ENCODE measurements at regions not wholly inside any gene's neighbourhood (a gene's known extent, or its start where the extent isn't known, plus 50 kb on each side); places are given as distances from the start of the nearest gene placed in this dataset.

DNA sequence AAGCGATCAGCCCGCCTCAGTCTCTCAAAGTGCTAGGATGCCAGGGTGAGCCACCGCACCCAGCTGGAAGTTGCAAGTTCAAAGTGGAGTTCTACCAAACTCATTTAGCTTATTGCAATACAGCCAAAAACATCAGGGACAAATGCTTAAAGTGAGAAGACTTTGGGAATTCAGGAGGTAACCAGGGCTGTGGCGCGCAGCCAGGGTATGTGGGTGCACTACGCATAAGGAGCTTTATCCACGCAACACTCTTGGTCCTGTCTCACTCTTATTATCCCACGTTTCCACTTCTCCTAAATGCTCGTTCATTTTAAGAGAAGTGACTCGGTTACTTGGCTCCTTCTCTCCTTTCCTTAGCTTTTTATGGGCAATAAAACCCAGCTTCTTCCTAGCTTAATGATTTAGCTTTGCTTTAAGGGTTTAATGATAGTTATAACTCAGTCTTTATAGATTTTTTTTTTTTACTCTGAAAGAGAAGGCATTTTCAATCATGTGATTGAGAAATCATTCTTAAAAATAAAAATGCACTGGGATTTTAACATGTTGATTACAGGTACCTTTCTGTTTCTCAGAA, 199.8 kb downstream of the KCNE4 start:
- TF ChIP-seq, protein P1, sequence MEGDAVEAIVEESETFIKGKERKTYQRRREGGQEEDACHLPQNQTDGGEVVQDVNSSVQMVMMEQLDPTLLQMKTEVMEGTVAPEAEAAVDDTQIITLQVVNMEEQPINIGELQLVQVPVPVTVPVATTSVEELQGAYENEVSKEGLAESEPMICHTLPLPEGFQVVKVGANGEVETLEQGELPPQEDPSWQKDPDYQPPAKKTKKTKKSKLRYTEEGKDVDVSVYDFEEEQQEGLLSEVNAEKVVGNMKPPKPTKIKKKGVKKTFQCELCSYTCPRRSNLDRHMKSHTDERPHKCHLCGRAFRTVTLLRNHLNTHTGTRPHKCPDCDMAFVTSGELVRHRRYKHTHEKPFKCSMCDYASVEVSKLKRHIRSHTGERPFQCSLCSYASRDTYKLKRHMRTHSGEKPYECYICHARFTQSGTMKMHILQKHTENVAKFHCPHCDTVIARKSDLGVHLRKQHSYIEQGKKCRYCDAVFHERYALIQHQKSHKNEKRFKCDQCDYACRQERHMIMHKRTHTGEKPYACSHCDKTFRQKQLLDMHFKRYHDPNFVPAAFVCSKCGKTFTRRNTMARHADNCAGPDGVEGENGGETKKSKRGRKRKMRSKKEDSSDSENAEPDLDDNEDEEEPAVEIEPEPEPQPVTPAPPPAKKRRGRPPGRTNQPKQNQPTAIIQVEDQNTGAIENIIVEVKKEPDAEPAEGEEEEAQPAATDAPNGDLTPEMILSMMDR (IDR thresholded peaks at IDR 0.05): no peak
- TF ChIP-seq POLR2A (IDR thresholded peaks at IDR 0.05) (no peak), EP300 (IDR thresholded peaks at IDR 0.05) (no peak)
